K562 (cell line): ENCODE measurements at regions not wholly inside any gene's neighbourhood (a gene's known extent, or its start where the extent isn't known, plus 50 kb on each side); places are given as distances from the start of the nearest gene placed in this dataset.

Experiments used
- ATAC-seq: fragments of 200-7000 bp; cut with Tn5 transposase; 3 replicates; pipeline ENCODE4 v1.9.1; 2020; ENCODE audit warnings: moderate library complexity
- BruUV-seq: library from RNA; stranded (reverse); fragments of 400-500 nt; replicated peaks from 2 replicates; lab custom pipeline; 2021; lab: Mats Ljungman, UMichigan
- CTCF ChIA-PET: fragments of 300-600 bp; formaldehyde crosslinking; extraction: SDS; loops from one replicate; lab custom pipeline; 2021; ENCODE audit warnings: low intra/inter-chr PET ratio; lab: Yijun Ruan, JAX
- POLR2A ChIA-PET: fragments of 300-600, 350-650 bp; sonication (Branson Sonifier 250); formaldehyde crosslinking; extraction: SDS; loops from one replicate; lab custom pipeline; 2021; ENCODE audit warnings: antibody characterized with exemption, inconsistent platforms; lab: Yijun Ruan, JAX
- DNase-seq, 4 experiments: peaks; one replicate each; pipeline versions ENCODE4 v3.0.0 to v3.0.0-alpha.2; 2011 to 2018; ENCODE audit warnings: low spot score in 3 of 4, mixed read lengths in 3 of 4; ENCODE audit errors: extremely low read depth in 1 of 4
- FAIRE-seq: peaks from 2 replicates; lab custom pipeline; 2011; peaks lifted over from hg19 to GRCh38; lab: Jason Lieb, UNC
- H2AFZ ChIP-seq: 2 replicates; pipeline ENCODE4 v1.6.0; 2011; ENCODE audit warnings: low read depth, low read length, control low read depth, inconsistent platforms
- H3K27ac ChIP-seq: fragments of 200-600 bp; 3 replicates; pipeline ENCODE4 v1.8.0; 2011; ENCODE audit warnings: low read depth, mild to moderate bottlenecking, control low read depth, inconsistent platforms, low read length, moderate library complexity, mixed read lengths; ENCODE audit errors: extremely low read depth
- H3K27me3 ChIP-seq, 2 experiments: fragments of 300-600 bp in 1 of 2; 2 replicates in 1 of 2; 3 replicates in 1 of 2; pipeline versions ENCODE4 v1.6.0 to v1.8.0; 2011; ENCODE audit warnings: inconsistent platforms in 2 of 2, low read length in 2 of 2, mild to moderate bottlenecking in 1 of 2, mixed read lengths in 1 of 2, moderate library complexity in 1 of 2; ENCODE audit not compliant: control insufficient read depth in 2 of 2, insufficient read depth in 2 of 2
- H3K36me3 ChIP-seq: fragments of 300-600 bp; 3 replicates; pipeline ENCODE4 v1.8.0; 2011; ENCODE audit warnings: mild to moderate bottlenecking, low read length, inconsistent platforms; ENCODE audit not compliant: control insufficient read depth, insufficient read depth
- H3K4me1 ChIP-seq, 2 experiments: fragments of 200-600 bp in 1 of 2; replicated peaks in 1 of 2; 2 replicates in 1 of 2; 3 replicates in 1 of 2; pipeline versions ENCODE4 v1.5.1 to v1.8.0; 2011; ENCODE audit warnings: inconsistent platforms in 2 of 2, low read length in 2 of 2, mild to moderate bottlenecking in 1 of 2, mixed read lengths in 1 of 2, moderate library complexity in 1 of 2; ENCODE audit not compliant: control insufficient read depth in 2 of 2, insufficient read depth in 2 of 2
- H3K4me2 ChIP-seq: 2 replicates; pipeline ENCODE4 v1.6.1; 2011; ENCODE audit warnings: low read length, control low read depth, inconsistent platforms, mixed read lengths; ENCODE audit not compliant: insufficient read depth
- H3K4me3 ChIP-seq: fragments of 200-600 bp; sonication (generic), shearing (Covaris generic); 2 replicates; pipeline ENCODE4 v1.5.1; 2016; ENCODE audit warnings: control low read depth, inconsistent platforms
- H3K79me2 ChIP-seq: fragments of 200-600 bp; 3 replicates; pipeline ENCODE4 v1.8.0; 2011; ENCODE audit warnings: low read length, inconsistent platforms; ENCODE audit not compliant: control insufficient read depth, insufficient read depth
- H3K9ac ChIP-seq, 2 experiments: 2 replicates each; pipeline versions ENCODE4 v1.6.0 to v1.6.1; 2011; ENCODE audit warnings: low read depth in 2 of 2, low read length in 2 of 2, control low read depth in 1 of 2, inconsistent platforms in 1 of 2, mild to moderate bottlenecking in 1 of 2, mixed read lengths in 1 of 2; ENCODE audit not compliant: insufficient read depth in 1 of 2
- H3K9me1 ChIP-seq: one replicate; pipeline ENCODE4 v1.6.0; 2011; ENCODE audit warnings: inconsistent platforms, mild to moderate bottlenecking, low read length, moderate library complexity; ENCODE audit not compliant: control insufficient read depth, insufficient read depth
- H3K9me3 ChIP-seq: replicated peaks from 2 replicates; pipeline ENCODE4 v1.5.1; 2011; ENCODE audit warnings: low read depth, low read length, inconsistent platforms; ENCODE audit not compliant: control insufficient read depth, insufficient read depth
- H4K20me1 ChIP-seq: replicated peaks from 2 replicates; pipeline ENCODE4 v1.6.1; 2011; ENCODE audit warnings: low read length, inconsistent platforms, mixed read lengths; ENCODE audit not compliant: control insufficient read depth, insufficient read depth
- CC2D1A ChIP-seq: fragments of 450-650 bp; IDR thresholded peaks from 2 replicates; pipeline ENCODE4 v1.6.1; 2017; ENCODE audit warnings: mild to moderate bottlenecking
- RAD21 ChIP-seq, 2 experiments: fragments of 250-450 bp in 1 of 2; fragments of 450-650 bp in 1 of 2; sonication (Bioruptor Pico) in 1 of 2; formaldehyde crosslinking in 1 of 2; IDR thresholded peaks in 1 of 2; conservative IDR thresholded peaks in 1 of 2; 2 replicates each; pipeline versions ENCODE4 v1.4.0 to v1.8.0; 2020 to 2022; ENCODE audit warnings: mild to moderate bottlenecking in 2 of 2, moderate library complexity in 1 of 2
- SFPQ ChIP-seq: fragments of 200-400 bp; formaldehyde crosslinking; IDR thresholded peaks from 2 replicates; pipeline ENCODE4 v1.6.1; 2017; ENCODE audit warnings: mild to moderate bottlenecking, low read depth, low read length, moderate library complexity
- ZBTB11 ChIP-seq, 3 experiments: fragments of 200-800 bp in 1 of 3; fragments of 250-450 bp in 1 of 3; fragments of 450-650 bp in 1 of 3; sonication (Bioruptor Pico) in 1 of 3; sonication (Bioruptor generic) in 1 of 3; formaldehyde crosslinking in 1 of 3; IDR thresholded peaks; 2 replicates each; pipeline versions ENCODE4 v1.6.1 to v1.8.0; 2016 to 2022; ENCODE audit warnings: mild to moderate bottlenecking in 2 of 3, missing genetic modification characterization in 2 of 3, missing compliant biosample characterization in 1 of 3, moderate library complexity in 1 of 3
- WGBS: fragments of 100-300 bp; shearing (Covaris generic); methylation state at CpG from one replicate; pipeline ENCODE4 v1.1.6; 2016; ENCODE audit warnings: low coverage, mixed read lengths; ENCODE audit not compliant: insufficient coverage; ENCODE audit errors: missing lambda C conversion rate; 5-methylcytosine and 5-hydroxymethylcytosine counted together
- in situ Hi-C: fragments of 300-500 bp; cut with MboI; formaldehyde crosslinking; loops from 4 replicates; pipeline ENCODE4 v1.15.0; 2018; ENCODE audit warnings: inconsistent platforms, mixed read lengths
- intact Hi-C: fragments of 100-400 bp; cut with micrococcal nuclease; formaldehyde crosslinking; loops from 2 replicates; pipeline ENCODE4 v1.14.2; 2022

GRCh38 chr3:77917225-77917624 is 877.3 kb downstream of the ROBO2 start:
- Histone ChIP-seq H3K4me2 (no peak overlapping the region), H3K9me3 (no peaks in the 10 kb centered on the region; the same call in 1 of the 2 replicates), H3K9ac (no peak overlapping the region), H3K27me3 (no peaks in the 10 kb centered on the region), H3K9me1 (no peaks in the 10 kb centered on the region), H2AFZ (no peak overlapping the region), H3K4me3 (no peak overlapping the region), H3K27ac (no peak overlapping the region), H3K79me2 (no peaks in the 10 kb centered on the region), H4K20me1 (no peaks in the 10 kb centered on the region), H3K4me1 (no peaks in the 10 kb centered on the region), H3K36me3 (no peaks in the 10 kb centered on the region)
- FAIRE-seq, result no peak
- ATAC-seq, result no peak
- DNase-seq, result no peak
- 0% methylated on average over 2 of the region's 2 CpGs for WGBS
- in situ Hi-C loops, result no loop called here
- POLR2A ChIA-PET, result no interaction called here
- no peak for TF ChIP-seq CC2D1A
- TF ChIP-seq SFPQ, result no peak
- TF ChIP-seq RAD21 (CRISPR knock-in tag; conservative IDR thresholded peaks at IDR 0.05 in 1 of 2, IDR thresholded peaks at IDR 0.05 in 1 of 2), result no peak
- TF ChIP-seq ZBTB11 (CRISPR knock-in tag; IDR thresholded peaks at IDR 0.05), result no peak
- intact Hi-C loops, result no loop called here
- CTCF ChIA-PET, result no interaction called here
- BruUV-seq, result no TSS peak
